GM19328 (cell line): ENCODE measurements at regions not wholly inside any gene's neighbourhood (a gene's known extent, or its start where the extent isn't known, plus 50 kb on each side); places are given as distances from the start of the nearest gene placed in this dataset.
A peak's percentile ranks its signal among the peaks of the same experiment; 100 is the strongest.
"Not testable (repeated sequence)": the region's sequence is repeated elsewhere in the genome, so short reads cannot be mapped to it uniquely, and the experiment has no call there.

ENCODE experiments used
- ATAC-seq: cut with Tn5 transposase; IDR thresholded peaks from one replicate; pipeline ENCODE4 v1.9.1; 2021; ENCODE audit warnings: mild to moderate bottlenecking, moderate library complexity; ENCODE audit not compliant: unreplicated experiment

DNA sequence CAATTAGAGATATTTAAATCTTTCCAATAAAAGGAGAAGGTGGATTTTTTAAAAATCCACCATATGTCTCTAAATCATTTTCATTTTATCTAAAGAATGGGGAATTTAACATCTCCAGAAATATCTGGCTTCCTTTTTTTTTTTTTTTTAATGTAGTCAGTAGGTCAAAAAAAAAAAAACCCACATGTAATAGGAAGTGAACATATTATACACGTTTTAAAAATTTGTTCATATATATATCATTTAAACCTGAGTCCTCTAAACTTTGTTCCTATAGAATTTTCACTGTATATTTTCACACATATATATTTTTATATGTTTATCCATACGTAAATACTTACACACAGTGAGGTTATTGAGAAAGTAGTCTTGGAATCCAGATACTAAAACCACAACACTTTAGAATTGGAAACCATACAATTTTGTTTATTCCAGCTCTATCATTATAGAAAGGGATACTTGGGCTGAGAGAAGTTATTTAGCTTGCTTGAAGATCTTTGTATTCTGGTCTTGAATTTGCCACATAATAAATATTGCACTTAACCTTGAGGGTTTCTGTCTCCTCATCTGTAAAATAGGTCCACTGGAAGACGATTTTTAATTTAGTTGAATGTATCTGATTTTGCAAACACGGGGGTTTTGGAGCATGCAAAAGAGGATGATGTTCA is 62.1 kb upstream of the ZNF217 start:
- ATAC-seq: no peak

DNA sequence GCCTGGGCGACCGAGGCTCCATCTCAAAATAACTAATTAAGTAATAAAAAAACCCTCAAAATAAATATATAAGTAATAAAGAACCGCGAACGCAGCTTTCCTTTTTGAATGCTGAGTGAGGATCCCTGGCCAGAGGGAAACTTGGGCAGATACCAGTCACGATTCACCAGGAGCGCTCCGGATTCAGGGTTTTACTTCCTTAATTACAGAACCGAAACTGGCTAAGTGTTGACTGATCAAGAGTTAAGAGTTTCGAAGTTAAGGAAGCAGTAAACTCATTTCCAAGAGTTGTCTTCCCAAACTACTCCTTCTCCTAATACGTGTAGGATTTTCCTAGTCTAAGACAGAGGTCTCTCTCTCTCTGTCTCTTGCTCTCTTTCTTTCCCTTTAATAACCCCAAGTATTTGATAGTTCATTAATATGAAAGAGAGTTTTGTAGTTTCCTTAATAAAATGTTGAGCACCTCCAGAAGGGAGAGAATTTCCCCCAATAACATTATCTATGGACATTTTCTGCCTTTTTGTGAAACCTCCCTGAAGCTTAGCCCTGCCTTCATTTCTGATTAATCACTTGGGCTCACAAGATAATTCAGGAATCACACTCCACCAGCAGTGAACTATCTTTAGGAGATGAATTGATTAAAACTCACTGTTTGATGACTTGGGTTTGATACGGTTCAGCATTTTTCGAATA is 61.4 kb upstream of the ZNF217 start:
- no peak for ATAC-seq

DNA sequence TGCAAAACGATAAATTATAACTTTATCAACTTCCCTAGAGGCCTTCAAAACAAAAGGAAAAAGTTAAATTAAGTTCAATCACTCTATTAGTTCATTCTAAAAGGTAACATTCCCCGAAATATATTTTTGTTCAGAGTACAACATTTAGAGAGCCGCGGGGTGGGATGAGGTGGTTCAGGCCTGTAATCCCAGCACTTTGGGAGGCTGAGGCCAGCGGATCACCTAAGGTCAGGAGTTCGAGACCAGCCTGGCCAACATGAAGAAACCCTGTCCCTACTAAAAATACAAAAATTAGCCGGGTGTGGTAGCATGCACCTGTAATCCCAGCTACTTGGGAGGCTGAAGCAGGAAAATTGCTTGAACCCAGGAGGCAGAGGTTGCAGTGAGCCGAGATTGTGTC is 60.9 kb upstream of the ZNF217 start:
- ATAC-seq: not testable (repeated sequence)

DNA sequence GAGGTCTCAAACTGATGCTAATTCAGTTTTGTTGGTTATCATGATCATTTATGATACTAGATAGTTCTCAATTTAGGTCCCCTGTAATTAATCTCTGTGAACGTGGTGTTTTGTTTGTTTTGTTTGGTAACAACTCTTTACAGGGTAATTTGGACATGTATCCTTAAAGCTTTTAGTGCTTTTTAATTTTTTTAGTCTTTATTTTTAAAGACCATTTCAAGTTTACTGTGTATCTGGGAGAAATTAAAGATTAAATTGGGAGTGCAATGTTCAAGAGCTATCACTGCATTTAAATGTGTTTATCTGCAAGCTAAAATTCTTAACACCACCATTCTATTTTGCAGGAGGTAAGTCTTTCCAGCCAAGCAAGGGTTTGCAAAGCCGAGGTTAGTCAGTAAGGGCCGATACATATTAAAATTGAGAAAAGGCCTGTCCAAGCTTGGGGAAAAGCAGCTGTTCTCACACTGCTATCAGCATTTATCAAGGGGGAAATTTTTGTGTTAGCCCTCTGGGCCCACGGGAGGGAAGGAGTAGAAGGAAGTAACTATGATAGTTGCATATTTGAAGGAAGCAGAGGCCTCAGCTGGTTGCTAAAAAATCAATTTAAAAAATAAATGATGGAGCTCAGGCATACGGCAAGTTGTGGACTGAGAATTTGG is 59.3 kb upstream of the ZNF217 start:
- ATAC-seq: no peak

DNA sequence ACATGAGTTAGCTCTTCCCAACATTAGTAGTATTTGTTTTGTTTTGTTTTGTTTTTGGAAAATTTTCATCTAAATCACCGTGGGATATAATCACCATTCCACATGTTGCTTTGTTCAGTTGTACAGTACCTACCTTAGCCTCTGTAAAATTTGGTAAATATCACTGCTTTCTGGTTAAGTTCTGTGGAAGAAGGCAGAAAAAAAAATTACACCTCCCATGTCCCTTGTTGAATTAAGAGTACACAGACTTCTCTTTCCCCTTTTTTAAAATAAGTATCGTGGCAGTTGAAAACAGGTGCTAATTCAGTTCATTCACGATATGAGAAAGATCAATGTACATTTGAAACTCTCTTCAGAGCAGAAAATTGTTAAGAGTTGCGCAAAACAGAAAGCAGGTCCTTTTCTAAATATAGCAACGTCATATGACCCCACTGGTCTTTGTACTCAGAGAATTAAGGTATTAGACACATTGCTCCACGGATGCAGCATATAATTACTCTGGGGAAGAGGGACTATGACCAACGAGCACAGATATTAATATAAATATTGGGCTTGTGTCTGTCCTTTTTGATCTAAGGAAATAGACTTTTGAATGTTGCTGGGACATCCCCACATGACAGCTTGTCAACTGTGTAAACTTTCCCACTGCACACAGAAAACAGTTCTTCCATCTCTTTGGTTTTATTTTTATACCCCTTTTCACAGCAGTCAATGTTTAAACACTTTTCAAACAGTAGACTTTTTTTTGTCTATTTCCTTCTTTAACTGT is 58.6 kb upstream of the ZNF217 start:
- ATAC-seq: peak; percentile 51

DNA sequence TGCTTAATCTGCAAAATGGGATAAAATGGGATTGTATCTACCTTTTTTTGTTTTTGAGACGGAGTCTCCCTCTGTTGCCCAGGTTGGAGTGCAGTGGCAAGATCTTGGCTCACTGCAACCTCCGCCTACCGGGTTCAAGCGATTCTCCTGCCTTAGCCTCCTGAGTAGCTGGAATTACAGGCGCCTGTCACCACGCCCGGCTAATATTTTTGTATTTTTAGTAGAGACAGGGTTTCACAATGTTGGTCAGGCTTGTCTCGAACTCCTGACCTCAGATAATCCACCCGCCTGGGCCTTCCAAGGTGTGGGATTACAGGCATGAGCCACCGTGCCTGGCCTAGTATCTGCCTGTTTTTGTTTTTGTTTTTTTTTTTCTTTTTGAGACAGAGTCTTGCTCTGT is 55.9 kb upstream of the ZNF217 start:
- not testable (repeated sequence) for ATAC-seq

DNA sequence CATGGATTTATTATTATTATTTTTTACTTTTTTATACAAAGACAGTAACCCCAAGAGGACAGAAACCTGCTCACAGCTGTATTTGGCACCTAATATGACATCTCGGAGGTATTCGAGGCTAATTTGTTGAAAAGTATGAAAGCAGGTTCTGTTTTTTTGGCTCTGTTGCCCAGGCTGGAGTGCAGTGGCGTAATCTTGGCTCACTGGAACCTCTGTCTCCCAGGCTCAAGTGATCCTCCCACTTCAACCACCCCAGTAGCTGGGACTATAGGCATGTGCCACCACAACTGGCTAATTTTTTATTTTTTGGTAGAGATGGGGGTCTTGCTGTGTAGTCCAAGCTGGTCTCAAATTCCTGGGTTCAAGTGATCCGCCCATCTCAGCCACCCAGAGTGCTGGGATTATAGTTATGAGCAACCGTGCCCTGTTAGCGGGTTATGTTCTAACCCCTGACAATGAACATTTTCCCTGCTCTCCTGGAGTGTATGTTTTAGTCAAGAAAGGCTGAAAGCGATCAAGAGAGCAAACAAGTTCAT is 53.7 kb upstream of the ZNF217 start:
- ATAC-seq: no peak

DNA sequence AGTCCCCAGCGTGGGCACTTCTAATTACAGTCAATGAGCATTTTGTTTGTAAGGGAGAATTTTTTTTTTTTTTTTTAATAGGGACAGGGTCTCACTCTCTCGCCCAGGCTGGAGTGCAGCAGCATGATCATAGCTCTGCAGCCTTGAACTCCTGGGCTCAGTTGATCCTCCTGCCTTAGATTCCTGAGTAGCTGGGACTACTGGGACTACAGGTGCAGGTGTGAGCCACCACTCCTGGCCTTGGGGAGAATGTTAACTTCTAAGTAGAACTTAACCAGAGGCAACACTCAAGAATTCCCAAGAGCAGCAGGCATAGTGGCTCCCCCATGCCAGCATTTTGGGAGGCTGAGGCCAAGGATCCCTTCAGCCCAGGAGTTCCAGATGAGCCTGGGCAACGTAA is 52.9 kb upstream of the ZNF217 start:
- ATAC-seq: no peak

DNA sequence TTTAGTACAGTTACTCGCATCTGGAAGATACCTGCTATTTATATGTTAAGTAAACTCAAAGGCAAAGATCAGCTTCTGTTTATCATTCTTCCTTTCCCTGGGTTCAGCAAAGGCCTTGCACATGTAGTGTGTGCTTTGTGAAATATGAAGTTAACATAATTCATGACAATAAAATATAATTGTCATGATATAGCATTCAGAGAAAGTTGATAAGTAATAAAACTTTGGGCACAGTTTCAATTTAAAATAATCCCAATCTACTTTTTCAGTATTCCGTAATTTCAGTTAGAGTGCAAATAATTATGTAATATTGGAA is 51.9 kb upstream of the ZNF217 start:
- no peak for ATAC-seq

DNA sequence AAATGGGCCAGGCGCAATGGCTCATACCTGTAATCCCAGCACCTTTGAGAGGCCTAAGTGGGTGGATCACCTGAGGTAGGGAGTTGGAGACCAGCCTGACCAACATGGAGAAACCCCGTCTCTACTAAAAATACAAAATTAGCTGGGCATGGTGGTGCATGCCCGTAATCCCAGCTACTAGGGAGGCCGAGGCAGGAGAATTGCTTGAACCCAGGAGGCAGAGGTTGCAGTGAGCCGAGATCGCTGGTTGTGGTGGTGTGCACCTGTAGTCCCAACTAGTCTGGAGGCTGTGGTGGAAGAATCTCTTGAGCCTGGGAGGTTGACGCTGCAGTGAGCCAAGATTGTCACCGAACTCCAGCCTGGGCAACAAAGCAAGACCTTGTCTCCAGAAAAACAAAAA is 50.5 kb upstream of the ZNF217 start:
- ATAC-seq: not testable (repeated sequence)
